ENCODE measurements at regions not wholly inside any gene's neighbourhood (a gene's known extent, or its start where the extent isn't known, plus 50 kb on each side); places are given as distances from the start of the nearest gene placed in this dataset.

- intact Hi-C loops (cut with micrococcal nuclease) = loop anchor here (1.0 to 2.0 kb wide), 2 partner anchors 76 to 113 kb away; no protein-coding TSS in a partner anchor
- Histone ChIP-seq H3K27me3 (ENCODE audit: low read length) (peaks cover 49% of the 10 kb centered on the region), H3K79me2 (ENCODE audit: low read length) (no peaks in the 10 kb centered on the region), H3K9me3 (ENCODE audit: low read length) (no peaks in the 10 kb centered on the region), H3K27ac (ENCODE audit: low read length) (no peak overlapping the region), H3K4me3 (ENCODE audit: low read length) (no peak overlapping the region), H3K4me2 (ENCODE audit: low read length) (no peak overlapping the region), H3K4me1 (ENCODE audit: insufficient read depth, low read length) (no peaks in the 10 kb centered on the region), H3K9ac (ENCODE audit: low read length) (no peak overlapping the region), H3F3A (ENCODE audit: low read length, unreplicated experiment) (no peaks in the 10 kb centered on the region), H2AFZ (ENCODE audit: low read length) (no peak overlapping the region), H3K9me2 (replicated peaks; ENCODE audit: low read length) (no peaks in the 10 kb centered on the region), H4K20me1 (ENCODE audit: low read length) (no peaks in the 10 kb centered on the region), H3K36me3 (ENCODE audit: low read depth, low read length) (no peaks in the 10 kb centered on the region)
- no peak for TF ChIP-seq EZH2phosphoT487 (IDR thresholded peaks at IDR 0.05; ENCODE audit: borderline replicate concordance, low read length)
- TF ChIP-seq CTCF (conservative IDR thresholded peaks at IDR 0.05; ENCODE audit: low read depth, low read length) = peak; percentile 23; the same call in 1 of the 2 replicates
- ATAC-seq (no peak), DNase-seq (no peak)
- ChIA-PET POLR2A (ENCODE audit: unreplicated experiment) (no interaction called here), CTCF (no interaction called here)
- no TSS peak for BruUV-seq (replicated peaks)
These were observed 72.0 kb upstream of the MPEG1 start for GRCh38 chr11:59284773-59285129.

- peak overlapping the region; percentile 47; the same call in 1 of the 2 replicates for H2AFZ ChIP-seq (ENCODE audit: low read length)
- no peak overlapping the region for H3K4me3 ChIP-seq (ENCODE audit: low read length)
- no TSS peak for BruUV-seq (replicated peaks)
- peaks cover 42% of the 10 kb centered on the region for H3K27me3 ChIP-seq (ENCODE audit: low read length)
- no peak overlapping the region for H3K27ac ChIP-seq (ENCODE audit: low read length)
- no peak overlapping the region for H3K9ac ChIP-seq (ENCODE audit: low read length)
- no peaks in the 10 kb centered on the region for H3K9me2 ChIP-seq (replicated peaks; ENCODE audit: low read length)
- no peaks in the 10 kb centered on the region for H3K9me3 ChIP-seq (ENCODE audit: low read length)
- ChIA-PET CTCF (no interaction called here), POLR2A (ENCODE audit: unreplicated experiment) (no interaction called here)
- DNase-seq (peak; percentile 71), ATAC-seq (peak; percentile 45; the same call in 1 of the 2 replicates)
- no peak overlapping the region for H3K4me2 ChIP-seq (ENCODE audit: low read length)
- intact Hi-C loops (cut with micrococcal nuclease) = loop anchor here (1.0 to 2.0 kb wide), 2 partner anchors 75 to 113 kb away; no protein-coding TSS in a partner anchor
- H4K20me1 ChIP-seq (ENCODE audit: low read length) = no peaks in the 10 kb centered on the region
- TF ChIP-seq CTCF (conservative IDR thresholded peaks at IDR 0.05; ENCODE audit: low read depth, low read length) (peak; percentile 91), EZH2 (IDR thresholded peaks at IDR 0.05; ENCODE audit: low read length, unreplicated experiment) (no peak), EZH2phosphoT487 (IDR thresholded peaks at IDR 0.05; ENCODE audit: borderline replicate concordance, low read length) (no peak)
- no peaks in the 10 kb centered on the region for H3K36me3 ChIP-seq (ENCODE audit: low read depth, low read length)
- H3F3A ChIP-seq (ENCODE audit: low read length, unreplicated experiment) = no peaks in the 10 kb centered on the region
- H3K79me2 ChIP-seq (ENCODE audit: low read length) = no peaks in the 10 kb centered on the region
- no peaks in the 10 kb centered on the region for H3K4me1 ChIP-seq (ENCODE audit: insufficient read depth, low read length)
These were observed 71.4 kb upstream of the MPEG1 start for GRCh38 chr11:59283825-59284772.

- CTCF ChIA-PET = no interaction called here
- Histone ChIP-seq H3K36me3 (ENCODE audit: low read depth, low read length) (no peaks in the 10 kb centered on the region), H3F3A (ENCODE audit: low read length, unreplicated experiment) (no peaks in the 10 kb centered on the region), H3K27me3 (ENCODE audit: low read length) (peaks cover 35% of the 10 kb centered on the region), H3K9me2 (replicated peaks; ENCODE audit: low read length) (no peaks in the 10 kb centered on the region), H3K27ac (ENCODE audit: low read length) (no peak overlapping the region), H3K79me2 (ENCODE audit: low read length) (no peaks in the 10 kb centered on the region), H2AFZ (ENCODE audit: low read length) (no peak overlapping the region), H3K9ac (ENCODE audit: low read length) (no peak overlapping the region), H3K4me1 (ENCODE audit: insufficient read depth, low read length) (no peaks in the 10 kb centered on the region), H4K20me1 (ENCODE audit: low read length) (no peaks in the 10 kb centered on the region), H3K4me2 (ENCODE audit: low read length) (no peak overlapping the region), H3K9me3 (ENCODE audit: low read length) (no peaks in the 10 kb centered on the region), H3K4me3 (ENCODE audit: low read length) (no peak overlapping the region)
- intact Hi-C loops (cut with micrococcal nuclease) = no loop called here
- TF ChIP-seq EZH2phosphoT487 (IDR thresholded peaks at IDR 0.05; ENCODE audit: borderline replicate concordance, low read length) = no peak
- TF ChIP-seq CTCF (conservative IDR thresholded peaks at IDR 0.05; ENCODE audit: low read depth, low read length) = no peak
- TF ChIP-seq EZH2 (IDR thresholded peaks at IDR 0.05; ENCODE audit: low read length, unreplicated experiment) = no peak
- POLR2A ChIA-PET (ENCODE audit: unreplicated experiment) = no interaction called here
- no peak for DNase-seq
- ATAC-seq = no peak
- BruUV-seq (replicated peaks) = no TSS peak
These were observed 70.6 kb upstream of the MPEG1 start for GRCh38 chr11:59283311-59283710.
